Fibroblast of upper back skin (primary cell): ENCODE measurements at regions not wholly inside any gene's neighbourhood (a gene's known extent, or its start where the extent isn't known, plus 50 kb on each side); places are given as distances from the start of the nearest gene placed in this dataset.
A peak's percentile ranks its signal among the peaks of the same experiment; 100 is the strongest.

ENCODE experiments used
- DNase-seq: peaks from one replicate; pipeline ENCODE4 v3.0.0-alpha.2; 2013

DNA sequence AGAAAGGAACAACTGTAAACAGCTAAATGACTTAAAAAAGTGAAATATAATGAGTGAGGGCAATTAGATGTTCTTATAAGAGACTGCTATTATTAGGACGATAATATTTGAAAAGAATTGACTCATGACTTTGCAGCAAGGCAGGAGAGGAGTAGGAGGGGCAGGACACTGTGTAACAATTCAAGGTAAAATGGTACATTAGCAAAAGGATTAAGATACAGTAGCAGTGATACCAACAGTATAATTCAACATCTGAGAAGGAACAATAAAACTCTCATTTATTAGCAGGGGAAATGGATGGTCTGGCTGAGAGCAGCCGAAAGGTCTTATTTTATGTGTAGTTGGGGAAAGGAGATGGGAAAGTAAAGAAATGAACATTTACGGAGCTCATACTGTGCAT lies 315.5 kb upstream of the BOD1L1 start:
- no peak for DNase-seq

DNA sequence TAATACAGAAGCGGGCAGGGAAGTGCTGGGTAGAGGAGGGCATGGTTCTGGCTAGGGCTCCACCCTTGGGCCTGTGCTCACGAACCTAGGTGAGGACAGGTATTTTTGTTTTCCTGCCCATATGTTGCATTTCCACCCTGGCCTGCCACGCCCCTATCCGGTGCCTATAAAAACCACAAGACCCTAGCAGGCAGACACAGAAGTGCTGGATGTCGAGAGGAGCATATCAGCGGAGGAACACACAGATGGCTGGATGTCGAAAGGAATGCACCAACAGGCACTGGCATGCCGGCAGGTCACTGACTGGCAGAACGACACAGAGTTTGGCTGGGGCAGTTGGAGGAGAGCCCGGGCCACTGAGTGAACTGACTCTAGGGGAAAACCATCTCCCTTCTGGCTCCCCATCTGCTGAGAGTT lies 316.6 kb upstream of the BOD1L1 start:
- no peak for DNase-seq

DNA sequence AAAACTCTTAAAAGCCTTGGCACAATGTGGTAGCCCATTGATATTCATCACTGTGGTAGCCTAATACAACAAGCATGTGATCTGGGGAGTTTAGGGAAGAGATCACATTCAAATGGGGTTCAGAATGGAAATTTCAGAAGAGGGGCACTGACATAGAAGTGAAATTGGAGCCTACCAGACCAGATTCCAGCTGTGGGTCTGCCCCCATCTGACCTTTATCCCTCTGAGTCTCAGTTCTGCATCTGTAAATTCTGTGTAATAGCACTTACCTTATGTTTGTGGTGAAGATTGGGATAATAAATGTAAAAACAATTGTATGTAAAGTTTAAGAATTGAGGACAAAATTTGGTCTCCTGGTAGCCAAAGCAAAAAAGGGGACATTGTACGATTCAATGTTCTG lies 320.4 kb upstream of the BOD1L1 start:
- DNase-seq: no peak

DNA sequence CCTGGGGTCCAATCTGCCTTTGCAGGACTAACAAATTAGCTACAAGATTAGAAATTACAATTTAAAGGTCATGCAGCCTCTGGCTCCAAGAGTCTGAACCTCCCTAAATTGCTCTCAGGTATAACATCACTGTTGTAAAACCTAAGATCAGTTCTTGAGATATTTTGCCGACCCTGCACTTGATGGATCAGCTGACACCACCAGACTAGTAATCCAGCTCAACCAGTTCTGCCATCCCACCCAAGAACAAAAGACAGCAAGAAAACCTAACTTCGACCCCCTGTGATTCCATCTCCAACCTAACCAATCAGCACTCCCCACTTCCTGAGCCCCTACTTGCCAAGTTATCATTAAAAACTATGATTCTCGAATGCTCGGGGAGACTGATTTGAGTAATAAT lies 323.0 kb upstream of the BOD1L1 start:
- no peak for DNase-seq

DNA sequence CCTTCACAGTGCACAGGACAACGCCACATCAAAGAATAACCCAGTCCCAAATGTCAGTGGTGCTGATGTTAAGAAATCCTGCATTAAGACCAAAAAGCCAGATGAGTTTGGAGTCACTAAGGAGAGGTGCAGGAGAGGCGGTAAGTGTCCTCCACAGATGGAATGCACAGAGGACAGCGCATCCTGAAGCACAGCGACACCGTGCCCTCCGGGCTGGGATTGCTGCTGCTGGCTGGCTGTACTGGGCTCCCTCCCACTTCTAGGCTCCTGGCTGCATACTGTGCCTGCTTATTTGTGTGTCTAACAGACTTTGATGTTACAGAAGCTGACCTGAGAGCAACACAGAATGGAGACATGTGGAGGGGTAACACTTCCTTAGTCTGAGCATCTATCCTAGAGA lies 325.6 kb upstream of the BOD1L1 start:
- no peak for DNase-seq

DNA sequence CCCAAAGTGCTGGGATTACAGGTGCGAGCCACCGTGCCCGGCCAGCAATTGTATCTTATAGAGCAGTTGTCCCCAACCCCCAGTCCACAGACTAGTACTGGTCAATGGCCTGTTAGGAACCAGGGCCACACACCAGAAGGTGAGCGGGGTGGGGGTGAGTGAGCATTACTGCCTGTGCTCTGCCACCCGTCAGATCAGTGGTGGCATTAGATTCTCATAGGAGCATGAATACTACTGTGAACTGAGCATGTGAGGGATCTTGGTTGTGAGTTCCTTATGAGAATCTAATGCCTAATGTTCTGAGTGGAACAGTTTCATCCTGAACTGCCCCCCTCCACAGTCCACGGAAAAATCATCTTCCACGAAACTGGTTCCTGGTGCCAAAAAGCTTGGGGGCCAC lies 328.0 kb upstream of the BOD1L1 start:
- DNase-seq: no peak

DNA sequence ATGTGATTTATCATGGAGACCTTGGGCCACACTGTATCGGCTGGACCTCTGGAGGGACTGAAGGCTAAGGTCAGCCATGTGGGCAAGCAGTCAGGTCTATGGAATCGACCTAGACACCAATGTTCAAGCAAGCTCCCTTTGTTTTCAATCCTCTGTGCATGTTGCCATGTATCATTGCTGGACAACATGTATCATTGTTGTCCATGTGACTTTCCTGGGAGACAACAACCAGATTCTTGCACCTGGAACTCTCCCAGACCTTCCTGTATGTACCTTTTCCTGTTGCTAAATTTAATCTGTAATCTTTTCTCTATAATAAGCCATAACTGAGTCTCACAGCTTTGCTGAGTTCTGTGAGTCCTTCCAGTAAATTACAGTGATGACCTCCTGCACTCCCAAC lies 329.4 kb upstream of the BOD1L1 start:
- DNase-seq: no peak

DNA sequence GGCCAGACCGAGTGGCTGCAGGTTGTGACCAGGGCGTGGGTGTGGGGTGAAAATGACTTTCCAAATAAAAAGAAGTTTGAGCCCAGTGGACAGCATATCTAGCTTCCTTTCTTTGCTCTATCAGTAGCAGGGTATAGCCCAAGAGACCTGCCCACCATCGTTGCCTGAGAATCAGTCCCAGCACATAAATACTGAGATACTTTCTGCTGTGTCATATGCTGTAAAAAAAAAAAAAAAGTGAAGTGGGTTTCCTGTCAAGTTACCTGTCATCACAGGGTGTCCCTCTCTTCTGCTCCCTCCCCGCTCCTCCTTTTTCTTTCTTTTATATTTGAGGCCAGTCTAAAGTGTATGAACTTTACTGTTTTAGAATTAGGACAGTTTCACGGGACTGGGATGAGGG lies 330.3 kb upstream of the BOD1L1 start:
- no peak for DNase-seq

DNA sequence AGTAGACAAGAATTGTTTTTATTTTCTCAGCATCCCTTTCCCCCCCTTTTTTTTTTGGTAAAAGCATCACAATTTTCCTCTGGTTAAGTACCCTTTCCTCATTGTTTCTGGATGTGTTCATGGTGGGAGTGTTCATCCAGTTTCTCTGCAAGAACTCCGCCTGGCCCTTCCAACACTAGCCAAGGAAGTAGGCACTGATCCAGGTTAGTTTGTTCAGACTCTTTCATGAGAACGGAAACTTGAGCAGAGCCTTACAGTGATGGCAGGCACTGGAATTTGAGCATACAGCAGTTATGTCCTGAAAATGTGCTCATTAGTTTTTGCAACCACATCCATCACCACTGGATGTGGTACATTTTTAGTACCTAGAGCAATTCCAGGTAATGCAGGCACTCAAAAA lies 336.1 kb upstream of the BOD1L1 start:
- peak; percentile 61 for DNase-seq

DNA sequence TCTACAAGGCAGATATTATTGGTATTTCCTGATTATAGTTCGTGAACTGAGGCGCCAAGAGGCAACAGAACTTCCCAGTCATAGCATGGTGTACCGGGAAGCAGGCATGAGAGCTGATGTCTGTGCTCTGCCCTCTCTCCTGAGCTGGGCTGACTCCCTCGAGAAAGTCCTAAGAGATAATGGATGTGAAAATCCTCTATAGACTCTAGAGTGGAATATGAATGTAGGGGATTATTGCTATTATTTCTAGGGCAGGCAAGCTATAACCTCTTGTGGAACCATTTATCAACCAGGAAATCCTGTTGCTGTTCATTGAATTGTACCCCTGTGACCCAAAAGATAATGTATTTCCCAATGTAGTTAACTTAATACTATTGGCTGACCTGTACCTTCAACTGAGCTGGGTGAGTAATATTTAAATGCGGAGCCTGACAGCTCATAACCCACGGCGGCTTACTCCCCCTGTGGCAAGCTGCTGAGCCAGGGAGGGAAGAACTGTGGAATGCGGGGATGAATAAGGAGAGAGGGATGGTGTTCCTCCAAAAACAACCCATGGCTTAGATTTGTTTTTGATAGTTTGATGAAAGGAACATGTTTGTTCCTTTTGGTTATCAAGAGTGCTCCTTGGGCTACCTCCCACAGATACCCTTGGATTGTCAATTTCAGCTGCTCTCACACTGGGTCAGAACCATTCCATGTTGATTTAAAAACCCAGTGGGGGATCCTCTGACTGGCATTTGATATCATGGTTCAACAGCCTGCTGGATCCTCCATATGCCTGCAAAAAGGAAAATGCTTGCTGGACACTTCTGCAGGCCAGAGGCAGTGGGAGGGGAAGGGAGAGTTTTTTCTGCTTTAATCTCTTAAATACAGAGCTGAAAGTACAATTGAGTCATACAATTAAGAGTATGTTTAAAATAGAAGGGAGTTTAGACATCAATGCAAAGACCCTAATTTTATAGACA lies 339.0 kb upstream of the BOD1L1 start:
- peak; percentile 84 for DNase-seq

DNA sequence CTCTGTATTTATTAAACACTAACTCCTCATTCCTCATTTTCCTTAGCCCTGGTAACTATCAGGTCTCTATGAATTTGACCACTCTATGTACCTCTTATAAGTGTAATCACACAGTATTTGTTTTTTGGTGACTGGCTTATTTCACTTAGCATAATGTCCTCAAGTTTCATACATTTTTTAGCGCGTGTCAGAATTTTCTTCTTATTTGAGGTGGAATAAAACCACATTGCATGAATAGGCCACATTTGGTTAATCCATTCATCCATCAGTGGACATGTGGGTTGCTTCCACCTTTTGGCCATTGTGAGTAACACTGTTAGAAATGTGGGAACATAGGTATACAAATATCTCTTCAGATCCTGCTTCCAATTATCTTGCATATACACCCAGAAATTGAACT lies 341.2 kb upstream of the BOD1L1 start:
- DNase-seq: peak; percentile 21

DNA sequence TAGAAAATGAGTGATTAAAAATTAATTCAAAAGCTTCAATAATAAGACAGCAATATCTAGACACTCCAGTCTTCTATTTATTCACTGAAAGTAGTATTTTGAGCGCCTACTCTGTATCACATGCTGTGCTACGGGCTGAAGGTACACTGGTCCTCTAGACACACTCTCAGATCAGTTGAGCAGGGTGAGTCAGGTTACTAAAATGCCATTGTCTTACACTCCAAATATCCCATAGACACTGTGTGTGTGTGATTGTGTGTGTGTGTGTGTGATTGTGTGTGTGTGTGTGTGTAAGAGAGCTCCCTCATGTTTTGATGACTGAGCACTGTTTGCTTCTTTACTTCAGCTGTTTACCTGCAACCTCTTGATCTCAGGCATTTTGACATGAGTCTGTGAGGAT lies 342.8 kb upstream of the BOD1L1 start:
- peak; percentile 27 for DNase-seq

DNA sequence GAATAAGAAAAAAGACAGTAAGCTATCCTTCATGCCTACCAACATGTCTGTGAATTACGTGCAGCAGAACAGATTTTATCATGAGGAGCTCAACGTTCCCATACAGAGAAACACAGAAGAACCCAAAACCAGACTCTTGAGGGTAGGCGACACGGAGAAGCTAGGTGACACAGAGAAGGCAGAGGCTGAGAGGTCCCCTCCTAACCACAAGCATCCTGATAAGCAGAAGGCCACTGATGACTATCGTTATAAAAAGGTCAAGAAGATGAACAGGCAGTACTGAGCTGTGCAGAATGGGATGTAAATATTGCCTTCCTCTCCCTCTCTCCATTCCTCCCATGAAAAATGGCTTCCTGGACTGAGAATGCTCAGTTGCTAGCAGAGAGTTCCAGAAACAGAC lies 350.2 kb upstream of the BOD1L1 start:
- DNase-seq: no peak

DNA sequence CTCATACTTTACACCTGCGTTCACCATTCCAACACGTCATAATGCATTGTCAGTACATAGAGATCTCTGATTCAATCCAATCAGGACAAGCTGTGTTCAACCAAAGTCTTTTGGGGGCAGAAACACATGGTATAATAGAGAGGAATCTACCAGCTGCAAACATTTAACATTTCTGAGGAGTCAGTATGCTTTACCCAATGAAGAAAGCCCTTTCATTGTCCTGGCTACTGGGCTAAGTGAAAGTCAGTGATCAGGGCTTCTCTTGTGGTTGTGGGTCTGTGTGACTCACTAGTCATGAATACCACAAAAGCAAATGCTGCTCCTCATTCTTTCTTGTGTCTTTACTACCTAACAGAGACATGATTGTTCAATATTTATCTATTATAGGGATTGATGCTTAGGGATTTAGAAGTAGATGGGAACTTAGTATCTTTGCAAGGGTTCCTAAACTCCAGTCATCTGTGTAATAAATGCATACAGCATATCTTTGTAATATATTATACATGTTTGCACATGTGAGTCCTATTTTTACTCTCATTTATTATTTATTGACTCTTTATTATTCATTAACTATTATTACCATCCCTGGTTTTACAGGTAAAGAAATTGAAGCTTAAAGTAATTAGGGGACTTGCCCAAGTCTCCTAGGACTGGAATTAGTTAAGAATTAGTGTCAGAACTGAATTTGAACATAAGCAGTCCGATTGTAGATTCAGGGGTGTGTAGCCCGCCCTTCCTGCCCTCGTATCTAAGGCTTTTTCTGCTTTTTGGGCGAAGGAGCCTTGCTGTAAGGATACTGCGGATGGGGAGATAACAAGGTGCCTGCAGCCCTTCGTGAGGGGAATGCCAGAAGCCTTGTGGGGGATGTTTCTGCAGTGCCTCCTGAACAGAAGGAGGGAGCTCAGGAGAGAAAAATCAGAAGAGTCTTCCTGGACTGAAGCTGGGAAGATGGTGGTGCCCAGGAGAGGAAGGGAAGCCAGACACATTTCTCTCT lies 353.1 kb upstream of the BOD1L1 start:
- peak; percentile 98 for DNase-seq

DNA sequence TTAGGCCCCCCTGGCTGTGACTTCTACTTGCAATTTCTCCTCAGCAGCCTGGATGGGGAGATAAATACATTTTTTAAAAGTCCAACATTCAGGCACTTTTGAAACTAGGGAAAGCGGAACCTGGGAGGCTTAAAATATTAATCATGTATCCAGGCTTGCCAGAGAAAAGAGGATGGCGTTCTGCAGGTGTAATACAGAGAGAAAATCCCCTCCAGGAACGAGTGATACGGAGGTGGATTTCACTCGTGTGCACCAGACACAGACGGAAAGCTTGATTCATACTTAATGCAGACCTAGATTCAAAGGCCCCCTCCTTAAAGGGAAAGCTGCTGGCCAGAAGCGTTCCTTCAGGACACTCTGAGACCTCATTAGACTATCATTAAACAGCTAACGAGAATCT lies 354.0 kb upstream of the BOD1L1 start:
- no peak for DNase-seq

DNA sequence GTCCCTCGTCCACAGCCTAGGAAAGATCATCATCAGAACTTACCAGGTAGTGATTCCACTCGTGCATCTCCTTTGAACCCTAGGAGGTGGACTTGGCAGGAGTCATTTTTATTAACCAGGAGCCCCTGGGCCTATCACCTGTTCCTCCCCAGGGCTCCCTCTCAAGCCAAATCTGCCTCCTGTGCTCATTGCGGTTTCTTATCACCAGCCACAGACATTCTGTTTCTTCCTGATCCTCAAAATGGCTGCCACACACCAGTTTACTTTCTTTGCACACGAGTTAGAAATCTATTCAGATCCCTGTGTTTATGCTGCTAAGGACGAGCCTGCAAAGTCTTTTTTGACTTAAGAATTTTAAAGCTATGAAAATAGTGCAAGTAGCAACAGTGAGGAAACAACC lies 354.5 kb upstream of the BOD1L1 start:
- DNase-seq: no peak

DNA sequence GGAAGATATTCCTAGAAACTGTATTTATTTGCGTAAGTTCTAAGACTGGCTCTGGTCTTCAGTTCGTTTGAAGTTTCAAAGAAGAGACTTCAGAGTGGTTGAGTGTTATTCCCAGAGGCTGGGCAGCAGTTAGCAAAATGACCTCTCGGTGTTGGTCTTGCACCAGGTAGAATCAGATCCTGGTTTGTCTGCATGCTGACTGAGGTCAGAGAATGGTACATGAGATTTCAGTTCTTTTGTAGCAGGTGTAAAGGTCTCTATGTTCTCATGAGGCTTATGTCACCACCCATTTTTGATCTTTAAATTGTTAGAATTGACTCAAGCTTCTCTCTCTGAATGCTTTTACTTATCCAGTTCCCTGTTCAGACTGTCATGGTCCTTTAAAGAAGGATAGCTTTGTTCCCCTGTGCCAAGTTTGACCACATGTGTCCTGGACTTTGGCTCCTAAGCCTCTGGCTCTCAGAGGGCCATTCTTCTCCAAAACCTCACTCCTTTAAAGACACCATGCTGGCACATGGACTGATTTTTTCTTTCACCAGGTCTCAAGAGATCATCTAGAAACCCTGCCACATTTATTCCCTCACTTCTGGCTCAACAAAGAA lies 355.8 kb upstream of the BOD1L1 start:
- no peak for DNase-seq

DNA sequence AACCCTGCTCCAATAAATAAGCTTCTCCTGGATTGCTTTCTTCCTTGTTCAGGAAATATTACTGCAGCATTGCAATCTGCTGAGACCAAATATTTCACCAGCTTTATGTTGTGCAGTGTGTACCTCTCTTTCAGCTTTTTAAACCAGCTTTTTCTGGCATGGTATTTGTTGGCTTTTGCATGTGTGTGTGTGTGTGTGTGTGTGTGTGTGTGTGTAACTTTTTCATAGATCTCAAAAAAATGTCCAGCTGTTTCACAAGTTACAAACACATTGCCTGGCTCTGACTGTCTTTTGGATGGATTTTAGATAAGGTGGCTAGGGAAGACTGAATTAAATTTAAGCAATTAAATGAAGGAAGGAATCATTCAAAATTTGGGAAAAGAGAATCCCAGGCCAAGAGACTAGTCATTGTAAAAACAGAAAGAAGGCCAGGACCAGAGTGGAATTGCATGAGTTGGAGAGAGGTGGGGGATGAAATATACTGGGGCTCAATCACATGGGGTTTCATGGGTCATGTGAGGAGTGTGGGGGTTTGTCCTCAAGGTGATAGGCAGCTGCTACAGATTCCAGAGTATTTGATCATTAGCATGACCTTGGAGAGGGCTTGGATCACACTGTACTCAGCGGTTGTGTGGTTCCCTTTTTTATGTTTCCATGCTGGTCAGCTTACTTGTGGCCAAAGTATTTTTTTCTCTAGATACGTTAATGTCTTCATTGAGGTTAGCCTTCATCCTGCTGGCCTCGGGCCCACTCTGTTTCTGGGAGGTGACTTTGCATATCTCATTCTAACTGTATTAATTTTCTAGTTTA lies 357.7 kb upstream of the BOD1L1 start:
- DNase-seq: peak; percentile 90

DNA sequence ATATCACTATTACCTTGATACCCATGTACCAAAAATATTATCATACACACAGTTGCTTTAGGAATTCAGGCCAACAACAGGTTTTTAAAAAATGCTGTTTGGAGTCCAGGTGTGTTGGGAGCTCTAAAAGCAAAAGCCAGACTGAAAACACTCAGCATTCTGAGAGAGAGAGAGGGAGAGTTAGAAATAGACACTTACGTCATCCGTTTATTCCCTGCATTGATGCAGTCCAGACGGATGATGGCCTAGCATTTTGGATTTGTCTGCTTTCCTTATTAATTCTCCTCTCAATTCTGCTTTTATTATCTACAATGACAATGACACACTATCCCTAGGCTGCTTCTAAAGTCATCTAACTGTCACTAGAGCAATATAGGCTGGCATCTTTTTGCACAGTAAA lies 358.3 kb upstream of the BOD1L1 start:
- peak; percentile 36 for DNase-seq

DNA sequence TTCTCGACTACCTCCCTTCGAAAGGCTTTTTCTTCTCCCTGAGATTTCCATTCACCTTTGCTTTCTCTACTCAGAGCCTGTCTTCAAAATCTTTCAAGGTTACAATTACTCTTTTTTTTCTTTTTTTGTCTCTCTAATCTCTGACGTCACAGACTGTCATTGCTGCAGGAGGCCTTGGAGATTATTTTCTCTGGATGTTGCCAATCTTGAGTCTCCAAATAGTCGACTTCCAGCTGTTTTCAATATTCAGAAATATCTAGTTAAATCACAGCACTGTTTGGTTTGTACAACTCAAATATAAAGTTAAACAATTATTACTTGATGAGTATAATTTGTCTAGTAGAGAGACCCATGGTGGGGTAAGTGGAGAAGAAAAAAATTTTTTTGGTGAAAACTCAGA lies 359.0 kb upstream of the BOD1L1 start:
- DNase-seq: no peak

DNA sequence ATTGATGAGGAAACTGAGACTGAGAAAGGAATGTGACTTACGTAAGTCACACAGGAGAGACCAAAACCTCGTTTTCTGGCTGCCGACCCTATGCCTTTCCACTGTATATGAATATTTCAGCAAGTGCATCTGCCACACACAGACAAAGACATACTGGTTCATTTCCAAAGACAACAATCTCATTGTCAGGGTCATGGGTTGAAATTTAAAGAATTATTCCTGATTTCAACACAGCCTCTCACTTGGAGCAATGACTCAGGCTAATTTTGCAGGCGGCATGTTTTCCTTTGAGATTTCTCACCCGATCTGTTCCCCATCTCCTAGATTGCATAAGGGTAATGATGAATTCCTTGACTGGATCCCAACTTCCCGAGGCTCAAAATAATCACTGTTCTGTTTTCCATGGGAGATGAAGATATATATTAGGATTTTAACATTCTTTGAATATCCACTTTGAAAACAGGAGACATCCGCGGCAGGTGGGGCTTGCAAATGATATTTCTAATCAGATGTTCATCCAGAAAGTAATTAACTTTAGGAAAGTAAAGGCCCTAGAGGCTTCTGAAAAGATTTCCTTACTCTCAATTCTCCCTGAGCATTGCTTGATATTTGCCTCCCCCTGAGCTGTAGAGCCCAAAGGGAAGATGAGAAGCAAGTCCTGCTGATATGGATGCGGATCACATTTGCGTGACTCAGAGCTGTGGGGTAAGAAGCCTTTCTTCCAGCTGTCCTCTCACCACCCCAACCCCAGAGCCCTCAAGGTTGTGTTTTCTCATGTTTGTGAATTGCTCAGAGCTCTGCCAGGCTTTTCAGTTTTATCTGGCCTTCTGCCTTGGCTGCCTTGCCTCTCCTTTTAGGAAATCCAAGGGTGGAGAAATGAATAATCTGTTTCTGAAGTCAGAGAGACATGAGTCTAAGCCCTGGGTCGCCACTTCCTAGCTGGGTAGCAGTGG lies 361.1 kb upstream of the BOD1L1 start:
- DNase-seq: peak; percentile 91
